ENCODE measurements at regions not wholly inside any gene's neighbourhood (a gene's known extent, or its start where the extent isn't known, plus 50 kb on each side); places are given as distances from the start of the nearest gene placed in this dataset.

GRCh38 chr5:114007678-114008077 is 354.2 kb upstream of the KCNN2 start:
- DNase-seq: no peak
- Histone ChIP-seq H4K91ac (ENCODE audit: insufficient read length, low read depth, low read length) (no peak overlapping the region), H2BK20ac (ENCODE audit: low read depth, low read length, poor library complexity, severe bottlenecking) (no peak overlapping the region), H2BK12ac (ENCODE audit: insufficient read length, low read depth, low read length) (no peak overlapping the region), H2AK5ac (ENCODE audit: insufficient read length, low read length) (no peak overlapping the region), H3K9me3 (ENCODE audit: control insufficient read depth, low read depth, low read length) (no peaks in the 10 kb centered on the region), H3K23ac (ENCODE audit: insufficient read length, low read depth, low read length) (no peak overlapping the region), H3K4me1 (ENCODE audit: insufficient read depth, low read length) (no peaks in the 10 kb centered on the region), H3K18ac (ENCODE audit: insufficient read length, low read depth, low read length) (no peak overlapping the region), H2BK5ac (ENCODE audit: insufficient read length, low read length) (no peak overlapping the region), H3K79me2 (ENCODE audit: insufficient read depth, low read length) (no peaks in the 10 kb centered on the region), H2BK120ac (ENCODE audit: low read depth, low read length, poor library complexity, severe bottlenecking) (no peak overlapping the region), H3K14ac (ENCODE audit: insufficient read depth, low read length) (no peak overlapping the region), H3K9ac (ENCODE audit: extremely low read depth, insufficient read length, low read length) (no peak overlapping the region), H4K20me1 (ENCODE audit: control insufficient read depth, insufficient read depth, insufficient read length) (no peaks in the 10 kb centered on the region), H3T11ph (ENCODE audit: low read length) (no peak overlapping the region), H2AFZ (ENCODE audit: low read length) (no peak overlapping the region), H3K23me2 (ENCODE audit: insufficient read length, low read depth, low read length, poor library complexity, severe bottlenecking) (no peaks in the 10 kb centered on the region), H3K4me2 (ENCODE audit: insufficient read depth, insufficient read length, low read length) (no peak overlapping the region), H2BK15ac (ENCODE audit: low read depth, low read length) (no peak overlapping the region), H3K27ac (ENCODE audit: insufficient read length, low read depth, low read length) (no peak overlapping the region), H3K56ac (ENCODE audit: insufficient read length, low read depth, low read length) (no peak overlapping the region), H4K8ac (replicated peaks; ENCODE audit: insufficient read length, low read depth, low read length) (no peak overlapping the region), H3K79me1 (ENCODE audit: insufficient read depth, low read depth, low read length, poor library complexity, severe bottlenecking) (no peaks in the 10 kb centered on the region), H3K4ac (ENCODE audit: low read depth, low read length) (no peak overlapping the region), H3K27me3 (ENCODE audit: insufficient read depth, low read length) (no peaks in the 10 kb centered on the region), H4K5ac (ENCODE audit: insufficient read length, low read depth, low read length) (no peak overlapping the region)
- no peaks in the 10 kb centered on the region for H3K9me3 Mint-ChIP-seq
- H3K4me3 Mint-ChIP-seq: no peak overlapping the region
- no CpG with 5 or more reads among the region's 5 CpGs for WGBS (ENCODE audit: extremely low coverage, insufficient read length, low lambda C conversion rate)
- no peaks in the 10 kb centered on the region for H3K27me3 Mint-ChIP-seq (ENCODE audit: low read depth)
- TF ChIP-seq CTCF (conservative IDR thresholded peaks at IDR 0.05): no peak
- H3K27ac Mint-ChIP-seq: no peak overlapping the region
- H3K36me3 Mint-ChIP-seq (ENCODE audit: insufficient read depth in 1 of 3, low read depth in 3 of 3): no peaks in the 10 kb centered on the region
- peaks cover 2 to 5% of the 10 kb centered on the region in 2 experiments; a peak in 3 of 4 replicates for H3K4me1 Mint-ChIP-seq
